ENCODE measurements at regions not wholly inside any gene's neighbourhood (a gene's known extent, or its start where the extent isn't known, plus 50 kb on each side); places are given as distances from the start of the nearest gene placed in this dataset.
"Not testable (repeated sequence)": the region's sequence is repeated elsewhere in the genome, so short reads cannot be mapped to it uniquely, and the experiment has no call there.

DNA sequence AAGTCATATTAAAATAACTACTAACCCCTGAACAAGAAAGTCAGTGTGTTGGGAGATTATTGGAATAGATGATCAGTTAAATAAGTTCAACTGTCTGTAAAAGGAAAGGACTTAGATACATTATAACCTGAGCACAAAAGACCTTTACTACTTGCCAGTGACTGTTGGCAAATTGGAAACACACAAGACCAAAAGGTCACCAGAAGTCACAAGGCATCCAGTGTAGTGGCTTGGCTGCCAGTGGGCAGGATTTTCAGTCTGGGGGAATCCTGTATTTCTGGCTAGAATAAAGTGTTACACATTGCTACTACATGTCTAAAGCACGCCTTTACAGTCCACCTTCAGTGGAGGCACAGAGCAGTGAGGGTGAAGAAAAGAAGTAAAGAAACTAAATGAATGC, 108.3 kb upstream of the AR start:
- no peak overlapping the region for H3K9ac ChIP-seq (ENCODE audit: low read length)
- H3K4ac ChIP-seq (ENCODE audit: low read depth in 1 of 2, low read length in 2 of 2): no peak overlapping the region
- H3K27me3 ChIP-seq (ENCODE audit: control insufficient read depth in 1 of 2, insufficient read depth in 1 of 2, low read length in 2 of 2): peaks cover 0 to 3% of the 10 kb centered on the region in 2 experiments
- H2AFZ ChIP-seq (ENCODE audit: low read depth, low read length): no peak overlapping the region
- H2BK120ac ChIP-seq (ENCODE audit: low read depth, low read length): no peak overlapping the region
- no peak overlapping the region for H3K23ac ChIP-seq (ENCODE audit: low read length in 2 of 2)
- H2BK15ac ChIP-seq (ENCODE audit: low read depth, poor library complexity, severe bottlenecking): no peak overlapping the region
- no peak overlapping the region for H3K27ac ChIP-seq (ENCODE audit: low read length, poor library complexity, severe bottlenecking)
- H3K9me3 ChIP-seq (ENCODE audit: control insufficient read depth, low read length): peaks cover 8% of the 10 kb centered on the region
- H3K14ac ChIP-seq (ENCODE audit: low read length in 2 of 2): no peak overlapping the region
- no peak overlapping the region for H3K4me2 ChIP-seq (ENCODE audit: low read length, poor library complexity, severe bottlenecking)
- no peak overlapping the region for H2BK12ac ChIP-seq (ENCODE audit: low read length in 2 of 2)
- H4K91ac ChIP-seq (ENCODE audit: low read length): no peak overlapping the region
- no peak overlapping the region for H2BK5ac ChIP-seq (ENCODE audit: low read depth, low read length, poor library complexity, severe bottlenecking)
- H3K4me3 ChIP-seq (ENCODE audit: insufficient read depth in 1 of 2, low read depth in 1 of 2, low read length in 2 of 2): no peak overlapping the region
- H3K4me1 ChIP-seq (ENCODE audit: control insufficient read depth, insufficient read depth, low read depth, low read length): no peaks in the 10 kb centered on the region
- H3K36me3 ChIP-seq (ENCODE audit: control insufficient read depth in 1 of 2, insufficient read depth in 2 of 2, low read depth in 1 of 2, low read length in 2 of 2): no peaks in the 10 kb centered on the region
- H2AK5ac ChIP-seq (ENCODE audit: low read length, severe bottlenecking): no peak overlapping the region
- H3K18ac ChIP-seq (ENCODE audit: low read depth in 1 of 2, low read length in 2 of 2): no peak overlapping the region
- WGBS: no CpG with 5 or more reads among the region's 1 CpG
- DNase-seq: no peak
- no peak overlapping the region for H4K8ac ChIP-seq (ENCODE audit: low read length)
- no peaks in the 10 kb centered on the region for H3K79me1 ChIP-seq (replicated peaks; ENCODE audit: low read length, poor library complexity, severe bottlenecking)

- no peak overlapping the region for H4K91ac ChIP-seq (ENCODE audit: low read length)
- no peak overlapping the region for H3K18ac ChIP-seq (ENCODE audit: low read depth in 1 of 2, low read length in 2 of 2)
- no peak overlapping the region for H2AFZ ChIP-seq (ENCODE audit: low read depth, low read length)
- H3K4me2 ChIP-seq (ENCODE audit: low read length, poor library complexity, severe bottlenecking): no peak overlapping the region
- peaks cover 2% of the 10 kb centered on the region for H3K9me3 ChIP-seq (ENCODE audit: control insufficient read depth, low read length)
- no peak overlapping the region for H2AK5ac ChIP-seq (ENCODE audit: low read length, severe bottlenecking)
- no peak overlapping the region for H2BK5ac ChIP-seq (ENCODE audit: low read depth, low read length, poor library complexity, severe bottlenecking)
- H3K27ac ChIP-seq (ENCODE audit: low read length, poor library complexity, severe bottlenecking): no peak overlapping the region
- H4K8ac ChIP-seq (ENCODE audit: low read length): no peak overlapping the region
- no peaks in the 10 kb centered on the region for H3K36me3 ChIP-seq (ENCODE audit: control insufficient read depth in 1 of 2, insufficient read depth in 2 of 2, low read depth in 1 of 2, low read length in 2 of 2)
- DNase-seq: no peak
- H3K9ac ChIP-seq (ENCODE audit: low read length): no peak overlapping the region
- no peaks in the 10 kb centered on the region for H3K79me1 ChIP-seq (replicated peaks; ENCODE audit: low read length, poor library complexity, severe bottlenecking)
- H2BK15ac ChIP-seq (ENCODE audit: low read depth, poor library complexity, severe bottlenecking): no peak overlapping the region
- H3K27me3 ChIP-seq (ENCODE audit: control insufficient read depth in 1 of 2, insufficient read depth in 1 of 2, low read length in 2 of 2): peaks cover 0 to 3% of the 10 kb centered on the region in 2 experiments
- no peak overlapping the region for H2BK12ac ChIP-seq (ENCODE audit: low read length in 2 of 2)
- no peak overlapping the region for H2BK120ac ChIP-seq (ENCODE audit: low read depth, low read length)
- H3K4me1 ChIP-seq (ENCODE audit: control insufficient read depth, insufficient read depth, low read depth, low read length): no peaks in the 10 kb centered on the region
- no peak overlapping the region for H3K23ac ChIP-seq (ENCODE audit: low read length in 2 of 2)
- no peak overlapping the region for H3K4me3 ChIP-seq (ENCODE audit: insufficient read depth in 1 of 2, low read depth in 1 of 2, low read length in 2 of 2)
- no peak overlapping the region for H3K4ac ChIP-seq (ENCODE audit: low read depth in 1 of 2, low read length in 2 of 2)
- H3K14ac ChIP-seq (ENCODE audit: low read length in 2 of 2): no peak overlapping the region
Measured at GRCh38 chrX:67436867-67437266, 107.0 kb upstream of the AR start.

GRCh38 chrX:67437821-67438220, 106.0 kb upstream of the AR start:
- H3K36me3 ChIP-seq (ENCODE audit: control insufficient read depth in 1 of 2, insufficient read depth in 2 of 2, low read depth in 1 of 2, low read length in 2 of 2): no peaks in the 10 kb centered on the region
- H3K23ac ChIP-seq (ENCODE audit: low read length in 2 of 2): no peak overlapping the region
- no peak overlapping the region for H2AK5ac ChIP-seq (ENCODE audit: low read length, severe bottlenecking)
- H3K9ac ChIP-seq (ENCODE audit: low read length): no peak overlapping the region
- H3K4me1 ChIP-seq (ENCODE audit: control insufficient read depth, insufficient read depth, low read depth, low read length): no peaks in the 10 kb centered on the region
- H3K27ac ChIP-seq (ENCODE audit: low read length, poor library complexity, severe bottlenecking): no peak overlapping the region
- H3K4me2 ChIP-seq (ENCODE audit: low read length, poor library complexity, severe bottlenecking): no peak overlapping the region
- no peak overlapping the region for H4K8ac ChIP-seq (ENCODE audit: low read length)
- no peak overlapping the region for H2BK120ac ChIP-seq (ENCODE audit: low read depth, low read length)
- no peak overlapping the region for H2BK5ac ChIP-seq (ENCODE audit: low read depth, low read length, poor library complexity, severe bottlenecking)
- no peak overlapping the region for H3K4me3 ChIP-seq (ENCODE audit: insufficient read depth in 1 of 2, low read depth in 1 of 2, low read length in 2 of 2)
- no peak overlapping the region for H3K14ac ChIP-seq (ENCODE audit: low read length in 2 of 2)
- peaks cover 0 to 3% of the 10 kb centered on the region in 2 experiments for H3K27me3 ChIP-seq (ENCODE audit: control insufficient read depth in 1 of 2, insufficient read depth in 1 of 2, low read length in 2 of 2)
- no peak overlapping the region for H3K18ac ChIP-seq (ENCODE audit: low read depth in 1 of 2, low read length in 2 of 2)
- no peak overlapping the region for H3K4ac ChIP-seq (ENCODE audit: low read depth in 1 of 2, low read length in 2 of 2)
- 74% methylated on average over 2 of the region's 3 CpGs for WGBS
- H3K9me3 ChIP-seq (ENCODE audit: control insufficient read depth, low read length): peaks cover 2% of the 10 kb centered on the region
- H4K91ac ChIP-seq (ENCODE audit: low read length): no peak overlapping the region
- H3K79me1 ChIP-seq (replicated peaks; ENCODE audit: low read length, poor library complexity, severe bottlenecking): no peaks in the 10 kb centered on the region
- no peak overlapping the region for H2AFZ ChIP-seq (ENCODE audit: low read depth, low read length)
- no peak overlapping the region for H2BK15ac ChIP-seq (ENCODE audit: low read depth, poor library complexity, severe bottlenecking)
- DNase-seq: no peak
- no peak overlapping the region for H2BK12ac ChIP-seq (ENCODE audit: low read length in 2 of 2)

- not testable (repeated sequence) for H3K79me1 ChIP-seq (replicated peaks; ENCODE audit: low read length, poor library complexity, severe bottlenecking); H3K18ac ChIP-seq (ENCODE audit: low read depth in 1 of 2, low read length in 2 of 2); H3K27me3 ChIP-seq (ENCODE audit: control insufficient read depth in 1 of 2, insufficient read depth in 1 of 2, low read length in 2 of 2); H2BK12ac ChIP-seq (ENCODE audit: low read length in 2 of 2); H3K4me2 ChIP-seq (ENCODE audit: low read length, poor library complexity, severe bottlenecking); H3K27ac ChIP-seq (ENCODE audit: low read length, poor library complexity, severe bottlenecking); H3K4me1 ChIP-seq (ENCODE audit: control insufficient read depth, insufficient read depth, low read depth, low read length); DNase-seq; H3K4ac ChIP-seq (ENCODE audit: low read depth in 1 of 2, low read length in 2 of 2); H3K14ac ChIP-seq (ENCODE audit: low read length in 2 of 2); H3K4me3 ChIP-seq (ENCODE audit: insufficient read depth in 1 of 2, low read depth in 1 of 2, low read length in 2 of 2); H3K36me3 ChIP-seq (ENCODE audit: control insufficient read depth in 1 of 2, insufficient read depth in 2 of 2, low read depth in 1 of 2, low read length in 2 of 2); H4K8ac ChIP-seq (ENCODE audit: low read length); H2BK15ac ChIP-seq (ENCODE audit: low read depth, poor library complexity, severe bottlenecking); H4K91ac ChIP-seq (ENCODE audit: low read length); H2AK5ac ChIP-seq (ENCODE audit: low read length, severe bottlenecking); H3K9ac ChIP-seq (ENCODE audit: low read length); H2BK120ac ChIP-seq (ENCODE audit: low read depth, low read length); H2AFZ ChIP-seq (ENCODE audit: low read depth, low read length); H2BK5ac ChIP-seq (ENCODE audit: low read depth, low read length, poor library complexity, severe bottlenecking); H3K23ac ChIP-seq (ENCODE audit: low read length in 2 of 2); H3K9me3 ChIP-seq (ENCODE audit: control insufficient read depth, low read length)
- WGBS: 60% methylated on average over 2 of the region's 3 CpGs
Measured at GRCh38 chrX:67475259-67475658, 68.6 kb upstream of the AR start.
